H4 (cell line): ENCODE measurements at regions not wholly inside any gene's neighbourhood (a gene's known extent, or its start where the extent isn't known, plus 50 kb on each side); places are given as distances from the start of the nearest gene placed in this dataset.
A peak's percentile ranks its signal among the peaks of the same experiment; 100 is the strongest.

Source experiments
- DNase-seq: peaks from one replicate; pipeline ENCODE4 v3.0.0-alpha.2; 2015; ENCODE audit warnings: low spot score

GRCh38 chr1:56417646-56418045, 161.7 kb downstream of the PLPP3 start:
- DNase-seq, result peak; percentile 82

DNA sequence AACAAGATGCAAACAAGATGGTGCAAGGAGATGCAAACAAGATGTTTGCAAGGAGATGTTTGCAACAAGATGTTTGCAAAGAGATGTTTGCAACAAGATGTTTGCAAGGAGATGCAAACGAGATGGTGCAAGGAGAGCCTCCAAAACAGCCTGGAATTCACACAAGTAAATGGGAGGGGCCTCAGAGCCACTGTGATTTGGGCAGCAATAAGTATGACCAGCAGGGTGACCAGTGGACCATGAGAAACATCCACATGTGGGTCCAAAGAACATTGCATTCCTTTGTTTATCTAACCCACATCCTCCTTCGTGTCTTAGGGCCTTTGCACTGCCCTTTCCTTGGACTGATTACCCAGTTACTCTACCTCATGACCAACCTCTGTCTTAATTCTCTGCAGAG, 162.9 kb downstream of the PLPP3 start:
- peak; percentile 56 for DNase-seq

DNA sequence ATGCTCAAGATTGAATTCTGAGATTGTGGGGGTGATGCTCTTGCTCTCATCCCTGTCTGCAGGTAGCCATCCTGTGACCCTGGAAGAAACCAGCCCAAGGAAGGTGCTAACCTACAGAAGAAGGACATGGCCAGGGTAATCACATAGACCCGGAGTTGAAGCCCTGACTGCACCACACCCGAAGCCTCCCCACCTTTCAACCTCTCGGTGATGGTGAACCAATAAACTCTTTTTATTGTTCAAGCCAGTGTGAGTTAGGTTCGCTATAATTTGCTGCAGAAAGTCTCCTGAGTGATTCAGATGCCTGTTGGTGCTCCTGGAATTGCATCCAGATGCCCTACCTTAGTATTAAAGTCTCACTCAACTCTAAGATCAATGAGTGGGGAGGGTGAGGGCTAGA, 163.6 kb downstream of the PLPP3 start:
- no peak for DNase-seq

- DNase-seq, result no peak
These were observed 164.1 kb downstream of the PLPP3 start for GRCh38 chr1:56415258-56415657.

- no peak for DNase-seq
These were observed 164.6 kb downstream of the PLPP3 start for GRCh38 chr1:56414728-56415224.

GRCh38 chr1:56413671-56414199, 165.6 kb downstream of the PLPP3 start:
- DNase-seq, result no peak

DNA sequence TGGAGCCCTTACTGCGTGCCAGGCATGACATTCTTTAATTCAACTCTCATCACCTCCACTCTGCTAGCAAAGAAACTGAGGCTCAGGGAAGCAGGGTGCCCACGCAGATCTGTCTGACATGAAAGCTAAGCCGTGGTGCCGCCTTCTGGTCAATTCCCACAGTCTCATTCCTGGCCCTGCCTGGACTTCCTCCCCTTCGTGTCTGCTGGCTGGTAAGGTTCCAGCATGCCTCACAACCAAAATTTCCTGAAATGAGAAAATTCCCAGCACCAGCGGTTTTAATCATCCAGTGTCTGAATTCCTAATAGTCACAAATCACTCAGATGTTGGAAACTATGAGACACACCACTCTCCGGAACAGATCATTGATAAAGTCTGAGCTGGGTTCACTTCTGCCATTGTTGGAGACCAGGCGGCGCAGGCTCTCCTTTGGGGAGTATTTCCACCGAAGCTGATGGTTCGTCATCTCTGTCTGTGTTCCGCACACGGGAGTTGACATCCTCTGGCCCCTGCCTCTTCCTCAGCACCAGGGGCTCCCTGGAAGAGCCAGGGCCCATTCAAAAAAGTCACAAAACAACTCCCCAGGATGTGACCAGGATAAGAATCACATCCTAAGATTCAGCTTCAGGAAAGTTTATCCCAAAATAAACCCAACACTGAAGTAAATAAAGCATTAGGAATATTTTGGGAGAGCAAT, 167.7 kb downstream of the PLPP3 start:
- no peak for DNase-seq

DNA sequence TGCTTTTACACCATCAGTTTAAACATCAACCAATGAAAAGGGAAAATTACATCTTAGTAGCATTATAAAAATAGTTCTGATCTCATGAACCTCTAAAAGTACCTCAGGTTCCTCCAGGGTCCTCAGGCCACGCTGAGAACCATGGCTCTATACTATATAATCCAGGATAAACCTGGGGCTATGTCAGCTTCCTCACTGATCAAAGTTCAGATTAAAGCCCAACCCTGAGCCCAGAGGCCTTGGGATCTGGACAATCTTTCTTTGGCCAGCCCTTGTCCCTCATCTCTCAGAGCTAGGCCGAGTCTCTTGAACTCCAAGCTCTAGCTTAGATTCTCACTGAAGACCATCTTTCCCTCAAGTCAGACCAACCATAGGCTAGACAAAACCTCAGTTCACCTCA, 168.3 kb downstream of the PLPP3 start:
- no peak for DNase-seq

DNA sequence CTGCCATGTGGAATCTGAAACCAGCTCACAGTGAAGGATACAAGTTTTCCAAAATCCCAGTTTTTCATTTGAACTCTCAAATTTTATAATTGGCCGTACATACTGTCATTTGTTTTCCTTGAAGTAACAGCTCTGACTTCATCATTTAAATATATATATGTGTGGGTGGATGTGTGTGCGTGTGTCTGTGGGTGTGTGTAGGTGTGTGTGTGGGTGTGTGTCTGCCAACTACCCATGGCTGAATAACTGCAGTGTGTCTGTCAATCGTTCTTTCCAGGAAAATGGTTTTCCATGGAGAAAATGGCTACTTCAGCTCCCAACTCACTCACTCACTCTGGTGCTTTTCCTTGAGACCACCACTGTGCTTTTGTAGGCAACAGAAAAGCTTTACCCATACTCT, 169.0 kb downstream of the PLPP3 start:
- DNase-seq, result no peak

DNA sequence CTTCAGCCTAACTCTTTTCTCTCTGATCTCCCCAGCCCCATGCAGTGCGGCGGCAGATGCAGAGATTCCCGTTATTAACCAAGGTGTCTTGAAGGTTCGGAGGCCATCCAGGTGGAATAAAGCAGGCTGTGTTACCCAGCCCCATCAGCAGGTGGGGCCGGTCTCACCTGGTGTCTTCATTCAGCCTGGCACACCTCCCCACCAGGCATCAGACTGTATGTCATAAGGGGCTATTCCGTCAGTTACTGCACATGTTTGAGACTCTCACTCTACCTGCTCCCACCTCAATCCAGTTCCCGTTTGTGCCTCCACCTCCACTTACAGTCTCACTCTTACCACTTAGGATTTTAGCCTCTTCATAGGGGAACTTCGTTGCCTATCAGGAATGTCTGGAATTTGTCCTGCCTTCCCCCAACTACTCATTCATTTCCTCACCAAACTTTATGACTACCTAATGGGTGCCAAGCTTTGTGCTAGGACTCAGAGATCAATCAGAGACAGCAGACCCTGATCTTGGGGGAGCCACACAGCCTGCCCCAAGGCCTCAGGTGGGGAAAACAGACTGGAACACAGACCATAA, 170.2 kb downstream of the PLPP3 start:
- DNase-seq, result no peak

DNA sequence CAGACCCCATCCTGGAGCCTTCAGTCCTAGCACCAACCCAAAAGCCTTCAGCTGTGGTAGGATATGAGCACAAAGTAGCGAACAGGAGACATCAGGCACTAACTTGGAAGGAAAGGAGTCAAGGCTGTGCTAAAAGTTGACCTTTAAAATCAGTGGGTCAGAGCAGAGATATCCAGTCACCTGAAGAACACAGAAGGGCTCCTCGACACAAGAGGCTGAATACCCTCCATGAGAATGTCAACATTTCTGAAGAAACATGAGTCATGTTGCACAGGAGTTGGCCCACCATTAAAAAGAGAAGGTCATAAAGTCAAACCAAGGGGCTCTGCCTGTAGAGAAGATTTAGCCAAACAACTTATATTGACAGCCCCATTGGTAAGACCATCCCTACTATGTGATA, 172.5 kb downstream of the PLPP3 start:
- no peak for DNase-seq

DNA sequence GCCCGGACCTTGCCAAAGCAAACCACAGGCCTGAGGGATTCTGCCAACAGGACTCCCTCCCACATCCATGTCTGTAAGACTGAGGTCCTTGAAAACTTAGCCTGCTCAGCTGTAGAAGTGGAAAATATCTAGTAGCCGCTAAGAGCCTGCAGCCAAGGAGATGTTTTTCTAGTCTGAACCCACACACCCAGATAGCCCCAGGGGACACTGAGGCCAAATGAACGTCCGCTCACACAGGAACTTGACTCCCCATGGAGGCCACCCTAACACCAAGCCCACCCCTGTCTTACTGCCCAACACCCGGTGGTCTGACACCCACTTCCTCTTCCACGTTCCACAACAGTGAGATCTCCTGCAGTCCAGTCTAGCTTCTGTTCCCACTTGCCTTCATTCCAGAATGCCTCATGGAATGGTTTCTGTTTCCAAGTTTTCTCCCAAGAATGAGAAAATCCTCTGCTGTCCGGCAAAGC, 174.8 kb downstream of the PLPP3 start:
- DNase-seq, result no peak

GRCh38 chr1:56404066-56404465, 175.3 kb downstream of the PLPP3 start:
- no peak for DNase-seq

DNA sequence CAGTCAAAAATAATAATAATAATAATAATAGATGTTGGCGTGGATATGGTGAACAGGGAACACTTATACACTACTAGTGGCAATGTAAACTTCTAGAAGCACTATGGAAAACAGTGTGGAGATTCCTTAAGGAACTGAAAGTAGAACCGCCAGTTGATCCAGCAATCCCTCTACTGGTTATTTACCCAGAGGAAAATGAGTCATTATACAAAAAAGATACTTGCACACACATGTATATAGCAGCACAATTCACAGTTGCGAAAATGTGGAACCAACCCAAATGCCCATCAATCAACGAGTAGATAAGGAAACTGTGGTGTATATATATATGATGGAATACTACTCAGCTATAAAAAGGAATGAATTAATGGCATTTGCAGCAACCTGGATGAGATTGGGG, 176.0 kb downstream of the PLPP3 start:
- no peak for DNase-seq

- no peak for DNase-seq
These were observed 178.2 kb downstream of the PLPP3 start for GRCh38 chr1:56401191-56401590.

DNA sequence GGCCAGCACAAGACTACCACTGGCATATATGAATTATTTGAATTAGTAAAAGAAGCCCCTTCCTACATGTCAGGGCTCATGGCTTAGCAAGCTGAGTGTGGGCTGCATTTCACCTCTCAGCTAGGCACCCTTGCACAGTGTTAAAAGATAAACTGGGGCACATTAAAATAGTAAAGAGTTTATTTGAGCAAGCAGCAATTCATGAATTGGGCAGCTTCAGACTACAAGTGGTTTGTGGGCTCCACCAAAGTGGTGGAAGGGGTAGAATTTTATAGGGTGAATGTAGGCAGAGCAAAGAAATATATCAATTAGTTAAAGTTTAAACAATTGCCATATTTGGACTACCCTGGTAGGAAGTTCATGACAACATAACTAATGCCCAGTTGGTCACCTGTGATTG, 178.8 kb downstream of the PLPP3 start:
- DNase-seq, result no peak

GRCh38 chr1:56399795-56400194, 179.6 kb downstream of the PLPP3 start:
- no peak for DNase-seq

DNA sequence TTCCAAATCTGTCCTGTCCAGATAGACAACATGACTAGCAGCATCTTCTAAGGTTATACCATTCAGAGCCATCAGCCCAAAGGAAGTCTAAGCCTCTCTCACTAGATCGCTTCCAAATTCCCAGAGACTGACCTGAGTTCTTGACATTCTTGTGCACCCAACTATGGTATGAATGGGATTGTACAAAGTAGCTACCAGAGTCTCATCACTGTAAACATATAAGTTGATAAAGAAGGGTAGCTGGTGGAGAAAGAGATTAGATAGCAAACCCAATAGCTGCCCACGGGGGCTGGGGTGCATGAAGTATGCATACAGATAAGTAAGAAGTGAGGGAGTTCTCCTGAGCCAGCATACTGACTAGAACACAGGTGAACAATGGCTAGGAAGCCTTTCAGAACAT, 180.0 kb downstream of the PLPP3 start:
- DNase-seq, result no peak

DNA sequence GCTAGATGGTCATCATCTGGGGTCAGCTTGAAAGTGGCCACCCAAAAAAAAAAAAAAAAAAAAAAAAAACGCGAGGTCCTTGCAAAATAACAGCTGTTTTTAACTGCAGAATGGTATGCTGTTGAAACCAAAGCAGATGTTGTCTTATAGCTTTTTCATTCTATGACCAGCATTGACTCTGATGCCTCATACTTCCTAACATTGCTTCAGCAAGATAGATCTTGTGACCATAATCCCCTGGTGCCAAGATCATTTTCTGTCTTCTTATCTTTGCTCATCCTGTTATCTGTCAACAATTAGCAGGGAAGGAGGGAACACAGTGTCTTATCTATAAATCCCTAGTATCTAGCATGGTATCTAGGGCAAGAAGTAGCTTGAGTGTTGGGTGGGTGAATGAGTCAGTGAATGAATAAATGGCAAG, 181.5 kb downstream of the PLPP3 start:
- DNase-seq, result no peak

GRCh38 chr1:56397409-56397808, 182.0 kb downstream of the PLPP3 start:
- DNase-seq, result no peak

GRCh38 chr1:56396581-56396980, 182.8 kb downstream of the PLPP3 start:
- DNase-seq, result no peak

- no peak for DNase-seq
These were observed 183.6 kb downstream of the PLPP3 start for GRCh38 chr1:56395776-56396175.

DNA sequence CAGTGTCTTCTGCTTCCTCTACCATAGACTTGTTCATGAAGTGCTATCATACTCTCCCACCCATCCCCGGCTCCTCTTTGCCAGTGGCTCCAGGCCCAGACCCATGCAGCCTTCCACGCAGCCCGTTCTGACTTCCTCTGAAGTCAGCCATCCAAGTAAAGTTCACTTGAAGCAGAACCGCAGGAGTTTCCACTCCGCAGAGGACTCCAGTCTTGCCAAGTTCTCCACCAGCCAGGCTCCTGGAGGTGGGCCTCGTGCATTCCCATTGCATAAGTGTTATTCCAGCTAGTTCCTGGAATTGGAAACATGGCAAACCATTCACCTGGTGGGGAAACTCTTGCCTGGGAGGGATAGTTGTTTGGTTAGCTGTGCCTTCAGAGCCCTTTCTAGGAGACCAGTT, 185.1 kb downstream of the PLPP3 start:
- DNase-seq, result no peak
